GM12878 (cell line): ENCODE measurements at regions not wholly inside any gene's neighbourhood (a gene's known extent, or its start where the extent isn't known, plus 50 kb on each side); places are given as distances from the start of the nearest gene placed in this dataset.

ENCODE experiments used
- ATAC-seq: fragments of 200-7000 bp; cut with Tn5 transposase; 3 replicates; pipeline ENCODE4 v1.9.1; 2020; ENCODE audit warnings: mild to moderate bottlenecking, moderate library complexity
- BruUV-seq: library from RNA; stranded (reverse); fragments of 400-500 nt; replicated peaks from 2 replicates; lab custom pipeline; 2021; lab: Mats Ljungman, UMichigan
- CTCF ChIA-PET: fragments of 300-600 bp; sonication (Branson Sonifier 250); formaldehyde crosslinking; extraction: SDS; loops from one replicate; lab custom pipeline; 2021; ENCODE audit warnings: inconsistent platforms; lab: Yijun Ruan, JAX
- POLR2A ChIA-PET: fragments of 350-600 bp; formaldehyde crosslinking; extraction: SDS; loops from one replicate; lab custom pipeline; 2021; ENCODE audit warnings: inconsistent platforms; lab: Charles Lee
- RAD21 ChIA-PET: fragments of 300-600 bp; sonication (Branson Sonifier 250); formaldehyde crosslinking; loops from one replicate; lab custom pipeline; 2023; ENCODE audit warnings: antibody characterized with exemption; ENCODE audit not compliant: unreplicated experiment; lab: Charles Lee
- SMC1A ChIA-PET: fragments of 300-600 bp; sonication (Branson Sonifier 250); formaldehyde crosslinking; loops from one replicate; lab custom pipeline; 2023; ENCODE audit not compliant: unreplicated experiment, uncharacterized antibody; lab: Charles Lee
- DNase-seq: peaks from one replicate; pipeline ENCODE4 v3.0.0-alpha.2; 2011; ENCODE audit warnings: low read depth, low spot score
- FAIRE-seq: peaks from 3 replicates; lab custom pipeline; 2011; peaks lifted over from hg19 to GRCh38; lab: Jason Lieb, UNC
- H2AFZ ChIP-seq: 2 replicates; pipeline ENCODE4 v1.6.0; 2011; ENCODE audit warnings: low read depth, low read length, control low read depth; ENCODE audit not compliant: control insufficient read depth
- H3K27ac ChIP-seq: 2 replicates; pipeline ENCODE4 v1.5.1; 2011; ENCODE audit warnings: control low read depth; ENCODE audit not compliant: control insufficient read depth, insufficient read depth
- H3K27me3 ChIP-seq, 2 experiments: replicated peaks in 1 of 2; 2 replicates each; pipeline versions ENCODE4 v1.6.0 to v1.6.1; 2011; ENCODE audit warnings: low read length in 1 of 2; ENCODE audit not compliant: control insufficient read depth in 2 of 2, insufficient read depth in 2 of 2
- H3K36me3 ChIP-seq, 2 experiments: 2 replicates each; pipeline ENCODE4 v1.5.1; 2011; ENCODE audit warnings: low read length in 1 of 2; ENCODE audit not compliant: control insufficient read depth in 2 of 2, insufficient read depth in 2 of 2
- H3K4me1 ChIP-seq: 2 replicates; pipeline ENCODE4 v1.6.1; 2011; ENCODE audit warnings: mild to moderate bottlenecking, low read length, moderate library complexity, mixed read lengths; ENCODE audit not compliant: control insufficient read depth, insufficient read depth
- H3K4me2 ChIP-seq: 2 replicates; pipeline ENCODE4 v1.6.0; 2011; ENCODE audit warnings: control low read depth; ENCODE audit not compliant: control insufficient read depth, insufficient read depth
- H3K4me3 ChIP-seq: fragments of 200-600 bp; sonication (generic); 2 replicates; pipeline ENCODE4 v1.5.1; 2016
- H3K79me2 ChIP-seq: 2 replicates; pipeline ENCODE4 v1.6.0; 2011; ENCODE audit warnings: low read length; ENCODE audit not compliant: control insufficient read depth, insufficient read depth
- H3K9ac ChIP-seq: 2 replicates; pipeline ENCODE4 v1.8.0; 2011; ENCODE audit warnings: low read length, control low read depth, mixed read lengths; ENCODE audit not compliant: control insufficient read depth, insufficient read depth
- H3K9me3 ChIP-seq: replicated peaks from 3 replicates; pipeline ENCODE4 v1.5.1; 2011; ENCODE audit warnings: mild to moderate bottlenecking, low read length; ENCODE audit not compliant: control insufficient read depth, insufficient read depth
- H4K20me1 ChIP-seq: 2 replicates; pipeline ENCODE4 v1.6.0; 2011; ENCODE audit not compliant: control insufficient read depth, insufficient read depth
- CBX5 ChIP-seq: sonication (generic); IDR thresholded peaks from 2 replicates; pipeline ENCODE4 v1.6.1; 2016; ENCODE audit warnings: low read depth, moderate library complexity, mild to moderate bottlenecking, inconsistent platforms
- CHD1 ChIP-seq: IDR thresholded peaks from 2 replicates; pipeline ENCODE4 v1.6.1; 2012; ENCODE audit warnings: low read depth, low read length, improper control_type of control experiment
- CHD4 ChIP-seq: fragments of 200-600 bp; sonication (generic); IDR thresholded peaks from 2 replicates; pipeline ENCODE4 v1.6.1; 2016; ENCODE audit warnings: mild to moderate bottlenecking
- ESRRA ChIP-seq: IDR thresholded peaks from 2 replicates; pipeline ENCODE4 v1.6.1; 2012; ENCODE audit warnings: mild to moderate bottlenecking, low read length, improper control_type of control experiment
- GATAD2B ChIP-seq: fragments of 450-650 bp; conservative IDR thresholded peaks from 2 replicates; pipeline ENCODE4 v1.6.1; 2017; ENCODE audit warnings: low read depth, mild to moderate bottlenecking, moderate library complexity
- MYB ChIP-seq: fragments of 150-350 bp; IDR thresholded peaks from 2 replicates; pipeline ENCODE4 v1.6.1; 2014; ENCODE audit warnings: mild to moderate bottlenecking, low read depth, low read length, borderline replicate concordance
- NFYB ChIP-seq: IDR thresholded peaks from 2 replicates; pipeline ENCODE4 v1.6.1; 2011; ENCODE audit warnings: low read depth, mild to moderate bottlenecking, low read length, improper control_type of control experiment, moderate library complexity; ENCODE audit not compliant: insufficient read depth
- PAX5 ChIP-seq: IDR thresholded peaks from 2 replicates; pipeline ENCODE4 v1.6.1; 2011; ENCODE audit warnings: low read depth, low read length, borderline replicate concordance
- PAX8 ChIP-seq: fragments of 450-650 bp; IDR thresholded peaks from 2 replicates; pipeline ENCODE4 v1.6.1; 2017; ENCODE audit warnings: mild to moderate bottlenecking, moderate library complexity
- POLR2A ChIP-seq: IDR thresholded peaks from 2 replicates; pipeline ENCODE4 v1.6.1; 2011; ENCODE audit warnings: low read depth, mild to moderate bottlenecking, low read length
- YY1 ChIP-seq: IDR thresholded peaks from 2 replicates; pipeline ENCODE4 v1.6.1; 2011; ENCODE audit warnings: low read depth, mild to moderate bottlenecking, low read length
- ZSCAN29 ChIP-seq: fragments of 450-650 bp; IDR thresholded peaks from 2 replicates; pipeline ENCODE4 v1.6.1; 2017; ENCODE audit warnings: mild to moderate bottlenecking, moderate library complexity
- WGBS: methylation state at CpG from one replicate; pipeline ENCODE4 v1.1.6; 2016; ENCODE audit warnings: low lambda C conversion rate; ENCODE audit not compliant: insufficient replicate concordance, insufficient coverage; ENCODE audit errors: missing lambda C conversion rate; 5-methylcytosine and 5-hydroxymethylcytosine counted together
- in situ Hi-C: fragments of 300-500 bp; cut with MboI; formaldehyde crosslinking; loops from 9 replicates; pipeline ENCODE4 v1.14.3; 2018; ENCODE audit warnings: mixed read lengths
- intact Hi-C: fragments of 100-400 bp; cut with micrococcal nuclease; formaldehyde crosslinking; loops from one replicate; pipeline ENCODE4 v1.14.2; 2022; ENCODE audit not compliant: unreplicated experiment
- TF ChIP-seq, protein P1 (sequence below): IDR thresholded peaks from 2 replicates; pipeline ENCODE4 v1.6.1; 2012; ENCODE audit warnings: low read depth, low read length, improper control_type of control experiment
- TF ChIP-seq, protein P2 (sequence below): IDR thresholded peaks from 2 replicates; pipeline ENCODE4 v1.6.1; 2012; ENCODE audit warnings: improper control_type of control experiment, low read depth, low read length; ENCODE audit not compliant: insufficient replicate concordance
- TF ChIP-seq, protein P3 (sequence below): IDR thresholded peaks from 2 replicates; pipeline ENCODE4 v1.6.1; 2012; ENCODE audit warnings: low read depth, low read length, improper control_type of control experiment

DNA sequence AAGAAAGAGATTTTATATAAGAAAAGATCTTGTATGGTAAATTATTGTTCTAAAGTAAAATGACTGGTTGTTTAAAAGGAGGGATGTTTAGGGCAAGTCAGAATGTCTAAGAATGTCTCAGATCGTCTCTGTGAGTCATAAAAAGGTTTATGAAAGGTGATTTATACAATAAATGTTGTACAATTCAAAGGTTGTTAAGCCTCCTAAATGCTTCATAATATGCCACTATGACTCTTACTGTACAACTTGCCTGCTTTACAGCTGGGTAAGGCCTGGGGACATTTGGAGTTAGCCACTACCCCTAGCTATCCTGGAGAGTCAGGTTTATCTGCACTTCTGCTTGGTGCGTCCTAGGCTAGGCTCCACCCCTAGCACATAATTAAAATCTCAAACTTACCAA lies 927.4 kb downstream of the FSCB start:
- Histone ChIP-seq H3K4me1 (no peaks in the 10 kb centered on the region), H3K27me3 (no peaks in the 10 kb centered on the region), H3K36me3 (no peaks in the 10 kb centered on the region), H3K4me2 (no peak overlapping the region), H3K79me2 (no peaks in the 10 kb centered on the region), H3K4me3 (no peak overlapping the region), H2AFZ (no peak overlapping the region), H3K27ac (no peak overlapping the region), H3K9me3 (no peaks in the 10 kb centered on the region), H3K9ac (no peak overlapping the region), H4K20me1 (no peaks in the 10 kb centered on the region)
- intact Hi-C loops = no loop called here
- no peak for DNase-seq
- ChIA-PET POLR2A (no interaction called here), CTCF (interaction anchor here (0.8 kb wide), 1 partner anchor 44 kb away, joined by 5 read pairs; no protein-coding TSS in a partner anchor), SMC1A (no interaction called here), RAD21 (no interaction called here)
- in situ Hi-C loops = no loop called here
- TF ChIP-seq GATAD2B = no peak
- no peak for TF ChIP-seq CBX5
- no peak for TF ChIP-seq PAX8
- TF ChIP-seq NFYB = no peak
- TF ChIP-seq CHD1 = no peak
- no peak for TF ChIP-seq ESRRA
- TF ChIP-seq YY1 = no peak
- TF ChIP-seq ZSCAN29 = no peak
- TF ChIP-seq, protein P1, sequence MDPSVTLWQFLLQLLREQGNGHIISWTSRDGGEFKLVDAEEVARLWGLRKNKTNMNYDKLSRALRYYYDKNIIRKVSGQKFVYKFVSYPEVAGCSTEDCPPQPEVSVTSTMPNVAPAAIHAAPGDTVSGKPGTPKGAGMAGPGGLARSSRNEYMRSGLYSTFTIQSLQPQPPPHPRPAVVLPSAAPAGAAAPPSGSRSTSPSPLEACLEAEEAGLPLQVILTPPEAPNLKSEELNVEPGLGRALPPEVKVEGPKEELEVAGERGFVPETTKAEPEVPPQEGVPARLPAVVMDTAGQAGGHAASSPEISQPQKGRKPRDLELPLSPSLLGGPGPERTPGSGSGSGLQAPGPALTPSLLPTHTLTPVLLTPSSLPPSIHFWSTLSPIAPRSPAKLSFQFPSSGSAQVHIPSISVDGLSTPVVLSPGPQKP = no peak
- TF ChIP-seq PAX5 = no peak
- no peak for TF ChIP-seq CHD4
- TF ChIP-seq, protein P2, sequence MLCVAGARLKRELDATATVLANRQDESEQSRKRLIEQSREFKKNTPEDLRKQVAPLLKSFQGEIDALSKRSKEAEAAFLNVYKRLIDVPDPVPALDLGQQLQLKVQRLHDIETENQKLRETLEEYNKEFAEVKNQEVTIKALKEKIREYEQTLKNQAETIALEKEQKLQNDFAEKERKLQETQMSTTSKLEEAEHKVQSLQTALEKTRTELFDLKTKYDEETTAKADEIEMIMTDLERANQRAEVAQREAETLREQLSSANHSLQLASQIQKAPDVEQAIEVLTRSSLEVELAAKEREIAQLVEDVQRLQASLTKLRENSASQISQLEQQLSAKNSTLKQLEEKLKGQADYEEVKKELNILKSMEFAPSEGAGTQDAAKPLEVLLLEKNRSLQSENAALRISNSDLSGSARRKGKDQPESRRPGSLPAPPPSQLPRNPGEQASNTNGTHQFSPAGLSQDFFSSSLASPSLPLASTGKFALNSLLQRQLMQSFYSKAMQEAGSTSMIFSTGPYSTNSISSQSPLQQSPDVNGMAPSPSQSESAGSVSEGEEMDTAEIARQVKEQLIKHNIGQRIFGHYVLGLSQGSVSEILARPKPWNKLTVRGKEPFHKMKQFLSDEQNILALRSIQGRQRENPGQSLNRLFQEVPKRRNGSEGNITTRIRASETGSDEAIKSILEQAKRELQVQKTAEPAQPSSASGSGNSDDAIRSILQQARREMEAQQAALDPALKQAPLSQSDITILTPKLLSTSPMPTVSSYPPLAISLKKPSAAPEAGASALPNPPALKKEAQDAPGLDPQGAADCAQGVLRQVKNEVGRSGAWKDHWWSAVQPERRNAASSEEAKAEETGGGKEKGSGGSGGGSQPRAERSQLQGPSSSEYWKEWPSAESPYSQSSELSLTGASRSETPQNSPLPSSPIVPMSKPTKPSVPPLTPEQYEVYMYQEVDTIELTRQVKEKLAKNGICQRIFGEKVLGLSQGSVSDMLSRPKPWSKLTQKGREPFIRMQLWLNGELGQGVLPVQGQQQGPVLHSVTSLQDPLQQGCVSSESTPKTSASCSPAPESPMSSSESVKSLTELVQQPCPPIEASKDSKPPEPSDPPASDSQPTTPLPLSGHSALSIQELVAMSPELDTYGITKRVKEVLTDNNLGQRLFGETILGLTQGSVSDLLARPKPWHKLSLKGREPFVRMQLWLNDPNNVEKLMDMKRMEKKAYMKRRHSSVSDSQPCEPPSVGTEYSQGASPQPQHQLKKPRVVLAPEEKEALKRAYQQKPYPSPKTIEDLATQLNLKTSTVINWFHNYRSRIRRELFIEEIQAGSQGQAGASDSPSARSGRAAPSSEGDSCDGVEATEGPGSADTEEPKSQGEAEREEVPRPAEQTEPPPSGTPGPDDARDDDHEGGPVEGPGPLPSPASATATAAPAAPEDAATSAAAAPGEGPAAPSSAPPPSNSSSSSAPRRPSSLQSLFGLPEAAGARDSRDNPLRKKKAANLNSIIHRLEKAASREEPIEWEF = no peak
- TF ChIP-seq MYB = no peak
- no peak for TF ChIP-seq POLR2A
- TF ChIP-seq, protein P3, sequence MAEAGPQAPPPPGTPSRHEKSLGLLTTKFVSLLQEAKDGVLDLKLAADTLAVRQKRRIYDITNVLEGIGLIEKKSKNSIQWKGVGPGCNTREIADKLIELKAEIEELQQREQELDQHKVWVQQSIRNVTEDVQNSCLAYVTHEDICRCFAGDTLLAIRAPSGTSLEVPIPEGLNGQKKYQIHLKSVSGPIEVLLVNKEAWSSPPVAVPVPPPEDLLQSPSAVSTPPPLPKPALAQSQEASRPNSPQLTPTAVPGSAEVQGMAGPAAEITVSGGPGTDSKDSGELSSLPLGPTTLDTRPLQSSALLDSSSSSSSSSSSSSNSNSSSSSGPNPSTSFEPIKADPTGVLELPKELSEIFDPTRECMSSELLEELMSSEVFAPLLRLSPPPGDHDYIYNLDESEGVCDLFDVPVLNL = no peak
- FAIRE-seq = no peak
- ATAC-seq = no peak
- no TSS peak for BruUV-seq
- WGBS = 27% methylated on average over 2 of the region's 2 CpGs
